Right lobe of liver (tissue), 4 donors: ENCODE measurements at regions not wholly inside any gene's neighbourhood (a gene's known extent, or its start where the extent isn't known, plus 50 kb on each side); places are given as distances from the start of the nearest gene placed in this dataset.

Experiments
- POLR2A ChIP-seq: fragments of 450-650 bp; IDR thresholded peaks from one replicate; pipeline ENCODE4 v1.6.1; 2017; ENCODE audit warnings: antibody characterized with exemption, mild to moderate bottlenecking
- TF ChIP-seq, protein P1 (sequence below), 4 donors: fragments of 200-600 bp in 3 of 4; fragments of 450-650 bp in 1 of 4; IDR thresholded peaks; one replicate each; pipeline versions ENCODE4 v1.5.1 to v1.8.0; 2016 to 2022; ENCODE audit warnings: antibody characterized with exemption in 4 of 4, mild to moderate bottlenecking in 2 of 4
- donor health status: DM: no; HTN: no; CAD: no.
- donor health status: DM: no; HTN: no; CAD: no.
- donor health status: DM: no; HTN: yes; CAD: no.

DNA sequence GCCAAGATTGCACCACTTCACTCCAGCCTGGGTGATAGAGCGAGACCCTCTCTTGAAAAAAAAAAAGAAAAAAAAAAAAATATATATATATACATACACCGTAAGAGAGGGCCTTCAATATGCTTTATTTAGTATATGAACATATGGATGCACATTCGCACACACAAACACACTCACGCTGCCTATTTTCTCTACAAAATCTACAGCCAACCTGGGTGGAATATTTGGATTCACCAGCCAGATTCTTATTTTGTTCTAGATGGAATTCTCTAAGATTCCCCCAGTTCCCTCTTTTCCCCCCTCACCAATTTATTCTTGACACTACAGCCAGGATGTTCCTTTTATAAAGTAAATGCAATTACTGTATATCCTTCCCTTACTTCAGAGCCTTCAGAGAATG lies 131.6 kb downstream of the TM2D1 start:
- TF ChIP-seq, protein P1, sequence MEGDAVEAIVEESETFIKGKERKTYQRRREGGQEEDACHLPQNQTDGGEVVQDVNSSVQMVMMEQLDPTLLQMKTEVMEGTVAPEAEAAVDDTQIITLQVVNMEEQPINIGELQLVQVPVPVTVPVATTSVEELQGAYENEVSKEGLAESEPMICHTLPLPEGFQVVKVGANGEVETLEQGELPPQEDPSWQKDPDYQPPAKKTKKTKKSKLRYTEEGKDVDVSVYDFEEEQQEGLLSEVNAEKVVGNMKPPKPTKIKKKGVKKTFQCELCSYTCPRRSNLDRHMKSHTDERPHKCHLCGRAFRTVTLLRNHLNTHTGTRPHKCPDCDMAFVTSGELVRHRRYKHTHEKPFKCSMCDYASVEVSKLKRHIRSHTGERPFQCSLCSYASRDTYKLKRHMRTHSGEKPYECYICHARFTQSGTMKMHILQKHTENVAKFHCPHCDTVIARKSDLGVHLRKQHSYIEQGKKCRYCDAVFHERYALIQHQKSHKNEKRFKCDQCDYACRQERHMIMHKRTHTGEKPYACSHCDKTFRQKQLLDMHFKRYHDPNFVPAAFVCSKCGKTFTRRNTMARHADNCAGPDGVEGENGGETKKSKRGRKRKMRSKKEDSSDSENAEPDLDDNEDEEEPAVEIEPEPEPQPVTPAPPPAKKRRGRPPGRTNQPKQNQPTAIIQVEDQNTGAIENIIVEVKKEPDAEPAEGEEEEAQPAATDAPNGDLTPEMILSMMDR (IDR thresholded peaks at IDR 0.05), result no peak
- no peak for TF ChIP-seq POLR2A
